ENCODE measurements at regions not wholly inside any gene's neighbourhood (a gene's known extent, or its start where the extent isn't known, plus 50 kb on each side); places are given as distances from the start of the nearest gene placed in this dataset.

DNA sequence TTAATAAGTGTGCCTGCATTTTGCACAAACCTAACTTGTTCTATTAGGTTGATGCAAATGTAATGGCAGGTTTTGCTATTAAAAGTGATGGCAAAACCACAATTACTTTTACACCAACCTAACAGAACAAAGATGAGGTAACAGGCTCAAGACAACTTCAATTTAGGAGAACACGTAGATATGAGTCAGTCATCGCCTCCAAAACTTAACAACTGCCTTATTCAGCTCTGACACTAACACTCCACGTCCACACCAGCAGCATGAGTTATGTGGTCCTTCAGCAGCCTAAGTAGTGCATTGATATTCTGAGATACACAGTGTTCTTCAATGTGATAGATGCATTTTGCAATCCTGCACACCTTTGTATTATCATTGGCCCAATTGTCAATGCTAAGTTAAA lies 1175.1 kb upstream of the ACVR2A start:
- H2AFZ ChIP-seq (ENCODE audit: low read depth, low read length): no peak overlapping the region
- H3K79me2 ChIP-seq (ENCODE audit: insufficient read depth, low read length): no peaks in the 10 kb centered on the region
- FAIRE-seq: no peak
- Mint-ChIP-seq H3K27ac (ENCODE audit: unreplicated experiment) (no peak overlapping the region), H3K4me3 (ENCODE audit: unreplicated experiment) (no peak overlapping the region), H3K4me1 (ENCODE audit: low read depth, unreplicated experiment) (no peaks in the 10 kb centered on the region), H3K36me3 (ENCODE audit: low read depth, unreplicated experiment) (no peaks in the 10 kb centered on the region), H3K27me3 (ENCODE audit: low read depth, unreplicated experiment) (no peaks in the 10 kb centered on the region), H3K9me3 (ENCODE audit: unreplicated experiment) (no peaks in the 10 kb centered on the region)
- TF ChIP-seq EZH2 (IDR thresholded peaks at IDR 0.05; ENCODE audit: insufficient read depth, low read length): no peak
- TF ChIP-seq, protein P1, sequence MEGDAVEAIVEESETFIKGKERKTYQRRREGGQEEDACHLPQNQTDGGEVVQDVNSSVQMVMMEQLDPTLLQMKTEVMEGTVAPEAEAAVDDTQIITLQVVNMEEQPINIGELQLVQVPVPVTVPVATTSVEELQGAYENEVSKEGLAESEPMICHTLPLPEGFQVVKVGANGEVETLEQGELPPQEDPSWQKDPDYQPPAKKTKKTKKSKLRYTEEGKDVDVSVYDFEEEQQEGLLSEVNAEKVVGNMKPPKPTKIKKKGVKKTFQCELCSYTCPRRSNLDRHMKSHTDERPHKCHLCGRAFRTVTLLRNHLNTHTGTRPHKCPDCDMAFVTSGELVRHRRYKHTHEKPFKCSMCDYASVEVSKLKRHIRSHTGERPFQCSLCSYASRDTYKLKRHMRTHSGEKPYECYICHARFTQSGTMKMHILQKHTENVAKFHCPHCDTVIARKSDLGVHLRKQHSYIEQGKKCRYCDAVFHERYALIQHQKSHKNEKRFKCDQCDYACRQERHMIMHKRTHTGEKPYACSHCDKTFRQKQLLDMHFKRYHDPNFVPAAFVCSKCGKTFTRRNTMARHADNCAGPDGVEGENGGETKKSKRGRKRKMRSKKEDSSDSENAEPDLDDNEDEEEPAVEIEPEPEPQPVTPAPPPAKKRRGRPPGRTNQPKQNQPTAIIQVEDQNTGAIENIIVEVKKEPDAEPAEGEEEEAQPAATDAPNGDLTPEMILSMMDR (IDR thresholded peaks at IDR 0.05; ENCODE audit: insufficient read depth, low read depth, low read length): no peak
- no peak overlapping the region for H3K9ac ChIP-seq (ENCODE audit: low read length)
- H3K36me3 ChIP-seq (ENCODE audit: insufficient read depth, low read length): no peaks in the 10 kb centered on the region
- H3K4me3 ChIP-seq (ENCODE audit: insufficient read depth, low read depth, low read length): no peak overlapping the region
- no peaks in the 10 kb centered on the region for H3K9me3 ChIP-seq (ENCODE audit: insufficient read depth, low read depth, low read length)
- DNase-seq (ENCODE audit: low read depth): no peak
- no peaks in the 10 kb centered on the region for H3K27me3 ChIP-seq (ENCODE audit: insufficient read depth, low read length)
- no peak overlapping the region for H3K27ac ChIP-seq (ENCODE audit: low read depth, low read length)
- H4K20me1 ChIP-seq (ENCODE audit: insufficient read depth, low read length): no peaks in the 10 kb centered on the region
- no peak overlapping the region for H3K4me2 ChIP-seq (ENCODE audit: low read length)
- no peaks in the 10 kb centered on the region for H3K4me1 ChIP-seq (ENCODE audit: insufficient read depth, low read length)

DNA sequence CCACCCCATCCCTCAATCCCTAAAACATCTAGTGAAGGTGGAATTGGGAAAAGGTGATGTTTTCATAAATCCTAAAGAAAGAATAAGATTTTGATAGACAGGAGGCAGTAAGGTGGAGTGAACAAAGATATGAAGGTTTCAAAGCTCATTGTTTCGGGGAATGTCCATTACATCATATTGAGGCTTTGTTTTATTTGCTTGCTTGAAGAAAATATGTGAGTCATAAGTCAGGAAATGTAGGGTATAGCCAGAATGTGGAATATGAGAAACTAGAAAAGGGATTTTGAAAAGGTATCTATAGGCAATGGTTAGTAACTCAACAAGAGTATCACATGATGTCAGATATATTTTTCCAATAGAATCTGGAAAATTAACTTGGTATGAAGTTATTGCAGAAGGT lies 1178.5 kb upstream of the ACVR2A start:
- peak; percentile 16 for DNase-seq (ENCODE audit: low read depth)
- H3K9me3 Mint-ChIP-seq (ENCODE audit: unreplicated experiment): no peaks in the 10 kb centered on the region
- Histone ChIP-seq H3K27ac (ENCODE audit: low read depth, low read length) (no peak overlapping the region), H3K9me3 (ENCODE audit: insufficient read depth, low read depth, low read length) (no peaks in the 10 kb centered on the region), H3K27me3 (ENCODE audit: insufficient read depth, low read length) (no peaks in the 10 kb centered on the region), H2AFZ (ENCODE audit: low read depth, low read length) (no peak overlapping the region), H3K4me3 (ENCODE audit: insufficient read depth, low read depth, low read length) (no peak overlapping the region), H4K20me1 (ENCODE audit: insufficient read depth, low read length) (no peaks in the 10 kb centered on the region), H3K4me2 (ENCODE audit: low read length) (no peak overlapping the region), H3K79me2 (ENCODE audit: insufficient read depth, low read length) (no peaks in the 10 kb centered on the region), H3K9ac (ENCODE audit: low read length) (no peak overlapping the region), H3K4me1 (ENCODE audit: insufficient read depth, low read length) (no peaks in the 10 kb centered on the region), H3K36me3 (ENCODE audit: insufficient read depth, low read length) (no peaks in the 10 kb centered on the region)
- no peaks in the 10 kb centered on the region for H3K27me3 Mint-ChIP-seq (ENCODE audit: low read depth, unreplicated experiment)
- H3K36me3 Mint-ChIP-seq (ENCODE audit: low read depth, unreplicated experiment): no peaks in the 10 kb centered on the region
- H3K4me3 Mint-ChIP-seq (ENCODE audit: unreplicated experiment): no peak overlapping the region
- no peak overlapping the region for H3K27ac Mint-ChIP-seq (ENCODE audit: unreplicated experiment)
- TF ChIP-seq EZH2 (IDR thresholded peaks at IDR 0.05; ENCODE audit: insufficient read depth, low read length): no peak
- TF ChIP-seq, protein P1 (IDR thresholded peaks at IDR 0.05; ENCODE audit: insufficient read depth, low read depth, low read length): no peak
- no peaks in the 10 kb centered on the region for H3K4me1 Mint-ChIP-seq (ENCODE audit: low read depth, unreplicated experiment)
- FAIRE-seq: no peak

DNA sequence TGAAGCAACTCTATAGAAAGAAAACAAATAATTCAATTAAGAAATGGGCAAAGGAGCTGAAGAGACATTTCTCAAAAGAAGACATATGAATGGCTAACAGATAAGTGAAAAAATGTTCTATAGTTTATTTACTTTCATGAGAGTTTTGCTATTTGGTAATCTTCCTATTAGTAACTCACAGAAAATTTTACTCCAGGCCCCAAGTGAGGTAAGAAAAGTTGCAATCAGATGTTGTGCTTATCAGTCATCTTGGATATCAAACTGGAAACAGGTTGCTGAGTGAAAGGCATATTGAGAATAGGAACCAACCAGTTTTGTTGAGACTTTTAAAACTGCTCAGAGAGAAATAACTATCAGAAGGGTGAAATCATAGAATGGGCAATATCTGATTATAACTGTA lies 1179.0 kb upstream of the ACVR2A start:
- Mint-ChIP-seq H3K27me3 (ENCODE audit: low read depth, unreplicated experiment) (no peaks in the 10 kb centered on the region), H3K27ac (ENCODE audit: unreplicated experiment) (no peak overlapping the region), H3K4me3 (ENCODE audit: unreplicated experiment) (no peak overlapping the region), H3K9me3 (ENCODE audit: unreplicated experiment) (no peaks in the 10 kb centered on the region), H3K4me1 (ENCODE audit: low read depth, unreplicated experiment) (no peaks in the 10 kb centered on the region), H3K36me3 (ENCODE audit: low read depth, unreplicated experiment) (no peaks in the 10 kb centered on the region)
- Histone ChIP-seq H3K36me3 (ENCODE audit: insufficient read depth, low read length) (no peaks in the 10 kb centered on the region), H4K20me1 (ENCODE audit: insufficient read depth, low read length) (no peaks in the 10 kb centered on the region), H3K9me3 (ENCODE audit: insufficient read depth, low read depth, low read length) (no peaks in the 10 kb centered on the region), H3K27ac (ENCODE audit: low read depth, low read length) (no peak overlapping the region), H3K4me3 (ENCODE audit: insufficient read depth, low read depth, low read length) (no peak overlapping the region), H2AFZ (ENCODE audit: low read depth, low read length) (no peak overlapping the region), H3K79me2 (ENCODE audit: insufficient read depth, low read length) (no peaks in the 10 kb centered on the region), H3K4me1 (ENCODE audit: insufficient read depth, low read length) (no peaks in the 10 kb centered on the region), H3K4me2 (ENCODE audit: low read length) (no peak overlapping the region), H3K9ac (ENCODE audit: low read length) (no peak overlapping the region), H3K27me3 (ENCODE audit: insufficient read depth, low read length) (no peaks in the 10 kb centered on the region)
- TF ChIP-seq, protein P1 (IDR thresholded peaks at IDR 0.05; ENCODE audit: insufficient read depth, low read depth, low read length): no peak
- FAIRE-seq (no peak), DNase-seq (ENCODE audit: low read depth) (no peak)

Measured in astrocyte (in vitro differentiated cells and primary cell).